Breast epithelium (tissue), 3 donors: ENCODE measurements at regions not wholly inside any gene's neighbourhood (a gene's known extent, or its start where the extent isn't known, plus 50 kb on each side); places are given as distances from the start of the nearest gene placed in this dataset.

Source experiments
- POLR2A ChIP-seq: fragments of 450-650 bp; IDR thresholded peaks from one replicate; pipeline ENCODE4 v1.6.1; 2016; ENCODE audit warnings: antibody characterized with exemption, mild to moderate bottlenecking, moderate library complexity
- POLR2AphosphoS5 ChIP-seq, 3 donors: sonication (generic); formaldehyde crosslinking; IDR thresholded peaks; one replicate each; pipeline ENCODE4 v1.6.1; 2017; ENCODE audit warnings: antibody characterized with exemption in 3 of 3
- TF ChIP-seq, protein P1 (sequence below), 3 donors: fragments of 450-650 bp; IDR thresholded peaks; one replicate each; pipeline ENCODE4 v1.5.1; 2016 to 2017; ENCODE audit warnings: antibody characterized with exemption in 3 of 3, mild to moderate bottlenecking in 3 of 3, moderate library complexity in 3 of 3

DNA sequence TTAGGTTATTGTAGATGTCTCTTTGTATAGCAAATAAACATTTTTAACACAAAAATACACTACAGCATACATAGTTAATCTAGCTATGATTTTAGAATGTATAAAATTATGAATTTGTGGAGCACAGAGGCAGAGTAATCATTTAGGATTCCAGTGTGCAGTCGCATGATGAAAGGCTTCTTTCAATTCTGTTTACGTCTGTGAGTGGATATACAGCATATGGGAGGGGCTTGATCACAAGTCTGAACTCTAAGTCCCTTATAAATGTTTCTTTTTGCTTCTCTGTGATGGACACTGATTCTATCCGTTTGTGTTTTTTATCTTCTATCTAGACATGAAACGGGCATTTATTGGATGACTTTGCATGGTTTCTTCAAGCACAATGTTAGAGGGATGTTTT is 1239.6 kb upstream of the AGA start:
- TF ChIP-seq, protein P1, sequence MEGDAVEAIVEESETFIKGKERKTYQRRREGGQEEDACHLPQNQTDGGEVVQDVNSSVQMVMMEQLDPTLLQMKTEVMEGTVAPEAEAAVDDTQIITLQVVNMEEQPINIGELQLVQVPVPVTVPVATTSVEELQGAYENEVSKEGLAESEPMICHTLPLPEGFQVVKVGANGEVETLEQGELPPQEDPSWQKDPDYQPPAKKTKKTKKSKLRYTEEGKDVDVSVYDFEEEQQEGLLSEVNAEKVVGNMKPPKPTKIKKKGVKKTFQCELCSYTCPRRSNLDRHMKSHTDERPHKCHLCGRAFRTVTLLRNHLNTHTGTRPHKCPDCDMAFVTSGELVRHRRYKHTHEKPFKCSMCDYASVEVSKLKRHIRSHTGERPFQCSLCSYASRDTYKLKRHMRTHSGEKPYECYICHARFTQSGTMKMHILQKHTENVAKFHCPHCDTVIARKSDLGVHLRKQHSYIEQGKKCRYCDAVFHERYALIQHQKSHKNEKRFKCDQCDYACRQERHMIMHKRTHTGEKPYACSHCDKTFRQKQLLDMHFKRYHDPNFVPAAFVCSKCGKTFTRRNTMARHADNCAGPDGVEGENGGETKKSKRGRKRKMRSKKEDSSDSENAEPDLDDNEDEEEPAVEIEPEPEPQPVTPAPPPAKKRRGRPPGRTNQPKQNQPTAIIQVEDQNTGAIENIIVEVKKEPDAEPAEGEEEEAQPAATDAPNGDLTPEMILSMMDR (IDR thresholded peaks at IDR 0.05): no peak
- no peak for TF ChIP-seq POLR2AphosphoS5 (IDR thresholded peaks at IDR 0.05)
- no peak for TF ChIP-seq POLR2A
